ENCODE measurements at regions not wholly inside any gene's neighbourhood (a gene's known extent, or its start where the extent isn't known, plus 50 kb on each side); places are given as distances from the start of the nearest gene placed in this dataset.

GRCh38 chr6:108793516-108794251 is 54.5 kb upstream of the ARMC2 start:
- Histone ChIP-seq H3K4me1 (peaks cover 0 to 7% (median 0%) of the 10 kb centered on the region in 3 donors), H3K36me3 (no peaks in the 10 kb centered on the region), H3K27ac (no peak overlapping the region), H3K27me3 (no peaks in the 10 kb centered on the region), H3K9me3 (no peaks in the 10 kb centered on the region), H3K4me3 (no peak overlapping the region)
- no peak for DNase-seq
- WGBS, 2 donors = 72 to 85% methylated on average over 5 of the region's 5 CpGs
- no peak for TF ChIP-seq POLR2A (IDR thresholded peaks at IDR 0.05)
- no peak for TF ChIP-seq CTCF (IDR thresholded peaks at IDR 0.05)
- intact Hi-C loops (cut with DNase I) = no loop called here

GRCh38 chr6:108795122-108795521 is 53.1 kb upstream of the ARMC2 start:
- Histone ChIP-seq H3K4me3 (no peak overlapping the region), H3K4me1 (peaks cover 0 to 10% (median 0%) of the 10 kb centered on the region in 3 donors), H3K36me3 (no peaks in the 10 kb centered on the region), H3K9me3 (no peaks in the 10 kb centered on the region), H3K27me3 (no peaks in the 10 kb centered on the region), H3K27ac (no peak overlapping the region)
- WGBS, 2 donors = 84 to 88% methylated on average over 3 of the region's 3 CpGs
- no peak for DNase-seq
- no peak for TF ChIP-seq CTCF (IDR thresholded peaks at IDR 0.05)
- TF ChIP-seq POLR2A (IDR thresholded peaks at IDR 0.05) = no peak
- intact Hi-C loops (cut with DNase I) = no loop called here

DNA sequence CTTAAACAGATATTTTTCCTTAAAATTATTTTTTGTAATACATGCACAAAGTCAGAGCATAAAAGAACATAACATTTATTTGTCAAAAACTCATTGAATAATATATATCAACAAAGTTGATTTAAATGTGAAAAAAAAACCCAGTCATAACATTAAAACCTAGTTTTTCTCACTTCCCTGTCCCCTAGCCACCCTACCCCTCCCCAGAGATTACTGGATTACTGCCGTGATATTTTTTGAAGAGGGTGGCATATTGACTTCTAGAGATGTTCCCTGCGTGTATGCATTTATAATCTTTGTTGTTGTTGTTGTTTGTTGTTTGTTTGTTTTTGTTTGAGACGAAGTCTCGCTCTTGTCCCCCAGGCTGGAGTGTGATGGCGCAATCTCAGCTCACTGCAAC is 52.4 kb upstream of the ARMC2 start:
- Histone ChIP-seq H3K4me1 (peaks cover 0 to 16% (median 0%) of the 10 kb centered on the region in 3 donors), H3K27ac (no peak overlapping the region)
- WGBS, 2 donors = 75 to 88% methylated on average over 5 of the region's 5 CpGs

GRCh38 chr6:108796875-108797274 is 51.3 kb upstream of the ARMC2 start:
- WGBS, 2 donors = 66 to 70% methylated on average over 3 of the region's 3 CpGs
- H3K27me3 ChIP-seq = no peaks in the 10 kb centered on the region

More for the DNA sequence above, 52.4 kb upstream of the ARMC2 start:
- TF ChIP-seq CTCF (IDR thresholded peaks at IDR 0.05) = no peak
- no peak for TF ChIP-seq POLR2A (IDR thresholded peaks at IDR 0.05)
- Histone ChIP-seq H3K27me3 (no peaks in the 10 kb centered on the region), H3K4me3 (no peak overlapping the region), H3K36me3 (no peaks in the 10 kb centered on the region), H3K9me3 (no peaks in the 10 kb centered on the region)
- intact Hi-C loops (cut with DNase I) = no loop called here
- DNase-seq = no peak

More at GRCh38 chr6:108796875-108797274, 51.3 kb upstream of the ARMC2 start:
- peaks cover 0 to 17% (median 0%) of the 10 kb centered on the region in 3 donors for H3K4me1 ChIP-seq
- no peak for DNase-seq
- TF ChIP-seq CTCF (IDR thresholded peaks at IDR 0.05) (no peak), POLR2A (IDR thresholded peaks at IDR 0.05) (no peak)
- intact Hi-C loops (cut with DNase I) = no loop called here
- H3K36me3 ChIP-seq = no peaks in the 10 kb centered on the region
- no peak overlapping the region for H3K4me3 ChIP-seq
- H3K27ac ChIP-seq = no peak overlapping the region
- no peaks in the 10 kb centered on the region for H3K9me3 ChIP-seq

Measured in esophagus squamous epithelium (tissue), 5 donors.